D721Med (cell line): ENCODE measurements at regions not wholly inside any gene's neighbourhood (a gene's known extent, or its start where the extent isn't known, plus 50 kb on each side); places are given as distances from the start of the nearest gene placed in this dataset.

Experiments
- DNase-seq: peaks from one replicate; pipeline ENCODE4 v3.0.0; 2011; ENCODE audit warnings: low spot score; ENCODE audit not compliant: insufficient read length
- FAIRE-seq: peaks from 2 replicates; lab custom pipeline; 2011; peaks lifted over from hg19 to GRCh38; lab: Jason Lieb, UNC
- TF ChIP-seq, protein P1 (sequence below): IDR thresholded peaks from 2 replicates; pipeline ENCODE4 v1.5.1; 2012; ENCODE audit warnings: mild to moderate bottlenecking, control low read depth; ENCODE audit not compliant: insufficient read depth; ENCODE audit errors: missing control alignments

DNA sequence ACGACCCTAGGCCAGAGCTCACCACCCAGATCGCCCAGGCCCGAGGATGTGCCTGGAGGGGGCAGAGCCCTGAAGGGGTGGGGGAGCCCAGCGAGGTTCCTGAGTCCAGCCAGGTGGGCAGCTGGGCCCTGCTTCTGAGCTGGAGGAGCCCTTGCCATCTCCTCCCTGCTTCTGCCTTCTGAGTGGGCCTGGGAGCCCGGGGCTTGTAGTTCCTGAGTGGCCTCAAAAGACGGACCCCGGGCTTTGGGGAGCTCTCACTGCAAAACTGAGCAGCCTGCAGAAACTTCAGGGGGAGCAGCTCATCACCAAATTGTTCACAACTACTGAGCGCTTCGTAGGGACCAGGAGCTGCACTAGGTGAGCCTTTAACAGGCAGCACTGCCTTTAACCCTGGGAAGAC, 112.1 kb downstream of the NCOR2 start:
- no peak for FAIRE-seq
- TF ChIP-seq, protein P1, sequence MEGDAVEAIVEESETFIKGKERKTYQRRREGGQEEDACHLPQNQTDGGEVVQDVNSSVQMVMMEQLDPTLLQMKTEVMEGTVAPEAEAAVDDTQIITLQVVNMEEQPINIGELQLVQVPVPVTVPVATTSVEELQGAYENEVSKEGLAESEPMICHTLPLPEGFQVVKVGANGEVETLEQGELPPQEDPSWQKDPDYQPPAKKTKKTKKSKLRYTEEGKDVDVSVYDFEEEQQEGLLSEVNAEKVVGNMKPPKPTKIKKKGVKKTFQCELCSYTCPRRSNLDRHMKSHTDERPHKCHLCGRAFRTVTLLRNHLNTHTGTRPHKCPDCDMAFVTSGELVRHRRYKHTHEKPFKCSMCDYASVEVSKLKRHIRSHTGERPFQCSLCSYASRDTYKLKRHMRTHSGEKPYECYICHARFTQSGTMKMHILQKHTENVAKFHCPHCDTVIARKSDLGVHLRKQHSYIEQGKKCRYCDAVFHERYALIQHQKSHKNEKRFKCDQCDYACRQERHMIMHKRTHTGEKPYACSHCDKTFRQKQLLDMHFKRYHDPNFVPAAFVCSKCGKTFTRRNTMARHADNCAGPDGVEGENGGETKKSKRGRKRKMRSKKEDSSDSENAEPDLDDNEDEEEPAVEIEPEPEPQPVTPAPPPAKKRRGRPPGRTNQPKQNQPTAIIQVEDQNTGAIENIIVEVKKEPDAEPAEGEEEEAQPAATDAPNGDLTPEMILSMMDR = no peak
- no peak for DNase-seq

DNA sequence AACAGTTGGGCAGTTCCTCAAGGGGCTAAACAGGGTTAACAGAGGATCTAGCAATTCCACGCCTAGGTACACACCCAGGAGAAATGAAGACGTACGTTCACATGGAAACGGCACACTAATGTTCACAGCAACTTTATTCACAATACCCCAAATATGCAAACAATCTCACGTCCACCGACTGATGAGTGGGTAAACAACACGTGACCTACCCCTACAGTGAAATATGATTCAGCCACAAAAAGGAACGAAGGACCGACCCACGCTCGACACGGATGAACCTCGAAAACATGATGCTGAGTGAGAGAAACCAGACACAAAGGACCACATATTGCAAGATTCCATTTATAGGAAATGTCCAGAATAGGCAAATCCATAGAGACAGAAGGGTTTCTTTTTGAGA, 112.7 kb downstream of the NCOR2 start:
- DNase-seq (no peak), FAIRE-seq (no peak)
- TF ChIP-seq, protein P1 = no peak

DNA sequence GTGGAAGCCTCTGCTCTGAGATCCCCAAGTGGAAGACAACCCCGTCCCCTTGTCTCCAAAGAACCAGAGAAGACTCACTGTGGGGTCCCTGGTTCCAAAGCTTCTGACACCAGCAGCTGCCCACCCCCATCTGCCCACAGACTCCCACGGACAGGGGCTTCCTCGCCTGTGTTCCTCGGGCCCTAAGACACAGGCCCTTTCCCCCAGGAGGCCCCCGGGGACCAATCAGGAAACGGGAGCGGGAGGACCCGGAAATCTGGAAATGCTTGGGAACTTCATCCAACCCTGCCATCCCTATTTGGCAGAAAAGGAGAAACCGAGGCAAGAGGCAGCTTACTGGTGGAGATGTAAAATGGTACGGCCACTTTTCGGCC, 113.1 kb downstream of the NCOR2 start:
- no peak for DNase-seq
- FAIRE-seq = no peak
- TF ChIP-seq, protein P1 = no peak

DNA sequence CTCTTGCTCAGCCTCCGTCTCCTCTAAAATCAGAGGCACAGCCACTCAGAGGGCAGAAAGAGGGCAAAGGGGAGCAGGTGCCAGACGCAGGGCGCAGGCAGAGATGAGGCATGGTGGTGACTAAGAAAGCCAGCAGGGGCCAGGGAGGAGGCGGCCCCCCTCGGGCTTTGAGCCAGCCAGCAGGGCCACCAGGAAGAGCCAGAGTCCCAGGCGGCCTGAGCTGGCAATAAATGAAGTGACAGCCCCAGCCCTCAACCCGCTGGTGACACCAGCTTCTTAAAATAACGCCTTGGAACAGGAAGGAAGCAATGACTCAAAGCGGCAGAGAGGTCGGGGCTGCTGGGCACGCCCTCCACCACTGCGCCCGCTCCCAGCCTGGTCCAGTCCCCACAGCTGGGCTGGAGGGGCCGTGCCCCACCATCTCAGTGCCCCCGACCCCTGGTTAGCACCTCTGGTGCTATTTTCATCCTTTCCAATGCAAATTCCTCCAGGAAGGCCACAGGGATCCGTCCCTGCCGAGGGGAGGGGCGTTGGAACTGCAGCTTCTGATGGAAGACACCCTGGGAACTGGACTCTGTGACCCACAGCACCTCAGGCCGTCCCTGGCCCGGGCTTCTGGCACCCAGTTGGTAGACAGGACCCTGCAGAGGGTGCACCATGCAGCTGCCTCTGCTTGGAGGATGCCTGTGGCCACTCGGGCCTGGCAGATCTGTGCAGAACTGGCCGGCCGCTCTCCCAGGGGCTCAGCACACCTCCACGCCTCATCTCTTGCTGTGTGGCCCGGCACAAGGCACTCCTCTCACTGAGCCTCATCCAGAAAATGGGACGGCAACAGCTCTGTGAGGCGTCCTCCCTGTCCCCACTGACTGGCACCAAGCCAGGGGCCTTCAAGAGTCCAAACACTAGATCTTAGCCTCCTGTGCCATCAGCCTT, 113.7 kb downstream of the NCOR2 start:
- FAIRE-seq (no peak), DNase-seq (no peak)
- TF ChIP-seq, protein P1 = no peak

DNA sequence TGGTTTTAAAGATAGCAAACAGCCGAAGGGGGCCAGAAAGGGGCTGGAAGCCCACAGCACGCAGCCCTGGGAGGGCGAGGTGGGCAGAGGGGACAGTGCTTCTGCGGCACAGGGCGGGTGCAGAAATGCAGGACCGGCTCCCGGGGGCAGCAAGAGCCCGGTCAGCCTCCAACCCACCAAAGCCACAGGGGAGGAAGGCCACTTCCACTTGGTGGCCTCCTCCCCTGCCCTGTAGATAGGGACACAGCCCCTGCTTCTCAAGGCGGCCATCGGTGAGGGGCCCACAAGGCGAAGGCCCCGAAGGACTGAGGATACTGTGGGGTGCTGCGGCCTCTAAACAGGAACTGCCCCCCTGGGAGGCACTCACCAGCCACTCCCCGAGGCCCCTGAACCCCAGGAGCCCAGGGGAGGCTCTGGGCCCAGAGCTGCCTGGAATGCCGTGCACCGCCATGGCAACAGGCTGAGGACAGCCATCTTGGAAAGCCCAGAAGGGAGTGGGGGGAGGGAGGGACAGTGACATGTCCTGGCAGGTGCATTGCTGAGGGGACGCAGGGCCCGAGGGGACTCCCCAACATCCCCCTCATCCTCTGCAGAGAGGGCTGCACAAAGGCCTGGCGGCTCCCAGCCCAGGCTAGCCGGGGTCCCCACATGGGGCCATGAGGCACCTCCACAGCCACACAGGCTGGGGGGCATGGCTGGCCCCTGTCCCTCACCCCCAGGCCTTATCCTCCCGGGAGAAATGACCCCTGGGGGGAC, 114.7 kb downstream of the NCOR2 start:
- FAIRE-seq (no peak), DNase-seq (no peak)
- TF ChIP-seq, protein P1 = no peak

DNA sequence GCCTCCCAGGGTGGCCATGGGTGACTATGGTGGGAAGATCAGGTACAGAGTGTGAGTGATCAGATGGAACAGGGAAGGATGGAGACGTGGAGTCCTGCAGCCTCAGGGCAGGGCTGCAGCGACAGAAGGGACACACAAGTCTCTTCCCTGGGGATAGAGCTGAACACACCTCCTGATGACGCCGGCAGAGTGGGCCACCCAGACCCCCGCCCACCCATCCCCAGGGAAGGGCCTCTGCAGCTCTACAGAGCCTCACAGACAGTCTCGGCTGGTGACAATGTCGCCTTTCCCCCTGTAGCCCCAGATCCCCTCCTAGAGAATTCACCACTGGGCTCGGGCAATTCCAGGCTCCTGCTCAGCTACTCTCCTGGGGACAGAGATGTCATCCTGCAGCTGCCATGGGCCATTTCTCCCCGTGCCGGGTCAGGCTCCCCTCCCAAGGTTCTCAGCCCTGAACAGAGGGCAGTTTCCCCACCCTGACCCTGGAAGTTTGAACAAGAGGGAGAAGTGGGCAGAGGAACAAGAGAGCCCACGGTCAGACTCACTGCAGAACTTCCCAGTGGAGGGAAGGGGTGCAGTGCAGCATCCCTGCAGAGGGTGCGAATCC, 115.7 kb downstream of the NCOR2 start:
- FAIRE-seq (no peak), DNase-seq (peak; percentile 57)
- TF ChIP-seq, protein P1 = no peak
